ENCODE measurements at regions not wholly inside any gene's neighbourhood (a gene's known extent, or its start where the extent isn't known, plus 50 kb on each side); places are given as distances from the start of the nearest gene placed in this dataset.
"Not testable (repeated sequence)": the region's sequence is repeated elsewhere in the genome, so short reads cannot be mapped to it uniquely, and the experiment has no call there.

GRCh38 chr16:11413907-11414595 lies 68.8 kb downstream of the RMI2 start:
- POLR2A ChIA-PET, result no interaction called here
- CTCF ChIA-PET, result interaction anchor here (0.9 to 1.7 kb wide), 2 partner anchors 9 to 18 kb away, joined by 3 to 4 read pairs; no protein-coding TSS in a partner anchor

GRCh38 chr16:11414815-11415775 lies 69.8 kb downstream of the RMI2 start:
- CTCF ChIA-PET, result no interaction called here
- POLR2A ChIA-PET, result no interaction called here

- POLR2A ChIA-PET, result no interaction called here
- CTCF ChIA-PET, result no interaction called here
Observed at GRCh38 chr16:11416228-11417001, 71.2 kb downstream of the RMI2 start.

- POLR2A ChIA-PET, result no interaction called here
- CTCF ChIA-PET, result interaction anchor here (1.0 kb wide), 1 partner anchor 42 kb away, joined by 3 read pairs; no protein-coding TSS in a partner anchor
Observed at GRCh38 chr16:11417487-11417886, 72.2 kb downstream of the RMI2 start.

- CTCF ChIA-PET, result no interaction called here
- POLR2A ChIA-PET, result no interaction called here
Observed at GRCh38 chr16:11418506-11418905, 73.2 kb downstream of the RMI2 start.

- CTCF ChIA-PET, POLR2A ChIA-PET: not testable (repeated sequence)
Observed at GRCh38 chr16:11420067-11420466, 74.8 kb downstream of the RMI2 start.

- ChIA-PET CTCF (no interaction called here), POLR2A (no interaction called here)
Observed at GRCh38 chr16:11420895-11421294, 75.6 kb downstream of the RMI2 start.

GRCh38 chr16:11422381-11423314 lies 77.4 kb downstream of the RMI2 start:
- ChIA-PET CTCF (no interaction called here), POLR2A (no interaction called here)

- ChIA-PET CTCF (no interaction called here), POLR2A (no interaction called here)
Observed at GRCh38 chr16:11423315-11424117, 78.3 kb downstream of the RMI2 start.

GRCh38 chr16:11424118-11424460 lies 78.8 kb downstream of the RMI2 start:
- ChIA-PET CTCF (no interaction called here), POLR2A (no interaction called here)

- ChIA-PET CTCF (interaction anchor here (0.6 to 1.3 kb wide), 2 partner anchors 13 to 29 kb away, joined by 3 to 4 read pairs; no protein-coding TSS in a partner anchor), POLR2A (no interaction called here)
Observed at GRCh38 chr16:11425140-11425539, 79.9 kb downstream of the RMI2 start.

- ChIA-PET CTCF (no interaction called here), POLR2A (no interaction called here)
Observed at GRCh38 chr16:11428623-11428953, 83.3 kb downstream of the RMI2 start.

- ChIA-PET POLR2A (no interaction called here), CTCF (no interaction called here)
Observed at GRCh38 chr16:11429123-11429522, 83.9 kb downstream of the RMI2 start.

GRCh38 chr16:11429823-11430222 lies 84.6 kb downstream of the RMI2 start:
- POLR2A ChIA-PET, result no interaction called here
- CTCF ChIA-PET, result no interaction called here

- POLR2A ChIA-PET, result no interaction called here
- CTCF ChIA-PET, result interaction anchor here (1.4 kb wide), 1 partner anchor 101 kb away, joined by 3 read pairs; no protein-coding TSS in a partner anchor
Observed at GRCh38 chr16:11430601-11431317, 85.5 kb downstream of the RMI2 start.

- POLR2A ChIA-PET, result no interaction called here
- CTCF ChIA-PET, result interaction anchor here (1.4 kb wide), 1 partner anchor 100 kb away, joined by 3 read pairs; no protein-coding TSS in a partner anchor
Observed at GRCh38 chr16:11431915-11432465, 86.7 kb downstream of the RMI2 start.

GRCh38 chr16:11432856-11433395 lies 87.7 kb downstream of the RMI2 start:
- CTCF ChIA-PET, result no interaction called here
- POLR2A ChIA-PET, result no interaction called here

Data from activated CD8-positive, alpha-beta memory T cell treated with anti-CD3 and anti-CD28 coated beads for 36 hours (primary cell).